Glutamatergic neuron (in vitro differentiated cells): ENCODE measurements at regions not wholly inside any gene's neighbourhood (a gene's known extent, or its start where the extent isn't known, plus 50 kb on each side); places are given as distances from the start of the nearest gene placed in this dataset.

ENCODE experiments used
- DNase-seq: peaks from one replicate; pipeline ENCODE4 v3.0.0; 2022
- H3K27ac Mint-ChIP-seq: one replicate; pipeline ENCODE4 v1.8.0; 2020; ENCODE audit warnings: mild to moderate bottlenecking, mixed read lengths, inconsistent platforms; ENCODE audit not compliant: unreplicated experiment
- H3K27me3 Mint-ChIP-seq: one replicate; pipeline ENCODE4 v1.8.0; 2020; ENCODE audit warnings: mild to moderate bottlenecking, moderate library complexity, mixed read lengths, inconsistent platforms; ENCODE audit not compliant: unreplicated experiment
- H3K36me3 Mint-ChIP-seq: one replicate; pipeline ENCODE4 v1.8.0; 2020; ENCODE audit warnings: mild to moderate bottlenecking, mixed read lengths, inconsistent platforms; ENCODE audit not compliant: unreplicated experiment
- H3K4me1 Mint-ChIP-seq: one replicate; pipeline ENCODE4 v1.8.0; 2020; ENCODE audit warnings: mild to moderate bottlenecking, low read depth, mixed read lengths, inconsistent platforms; ENCODE audit not compliant: unreplicated experiment
- H3K4me3 Mint-ChIP-seq: one replicate; pipeline ENCODE4 v1.8.0; 2020; ENCODE audit warnings: mild to moderate bottlenecking, mixed read lengths, inconsistent platforms; ENCODE audit not compliant: unreplicated experiment
- H3K9me3 Mint-ChIP-seq: one replicate; pipeline ENCODE4 v1.8.0; 2020; ENCODE audit warnings: mild to moderate bottlenecking, moderate library complexity, mixed read lengths, inconsistent platforms; ENCODE audit not compliant: unreplicated experiment
- TF ChIP-seq, protein P1 (sequence below): fragments of 200-600 bp; sonication (generic); IDR thresholded peaks from one replicate; pipeline ENCODE4 v1.5.0; 2021; ENCODE audit not compliant: partially characterized antibody, unreplicated experiment

DNA sequence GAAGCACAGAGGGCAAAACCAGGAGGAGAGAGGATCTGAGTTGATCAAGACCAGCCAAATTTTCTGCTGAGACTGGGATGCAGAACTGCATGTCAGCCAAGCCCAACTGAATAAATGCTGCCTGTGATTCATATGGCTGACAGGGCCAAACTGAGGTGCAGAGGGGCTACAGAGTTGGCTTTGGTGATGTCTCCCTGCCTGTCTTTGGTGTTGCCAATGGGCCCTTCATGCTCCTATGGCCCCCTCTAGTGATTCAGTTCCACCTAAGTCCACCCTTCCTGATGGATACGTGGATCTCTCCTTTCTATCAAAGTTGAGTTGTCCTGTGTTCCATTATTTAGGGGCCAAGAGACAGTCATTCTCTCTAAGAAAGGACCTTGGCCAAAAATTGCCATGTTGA lies 163.6 kb upstream of the TLE4 start:
- TF ChIP-seq, protein P1, sequence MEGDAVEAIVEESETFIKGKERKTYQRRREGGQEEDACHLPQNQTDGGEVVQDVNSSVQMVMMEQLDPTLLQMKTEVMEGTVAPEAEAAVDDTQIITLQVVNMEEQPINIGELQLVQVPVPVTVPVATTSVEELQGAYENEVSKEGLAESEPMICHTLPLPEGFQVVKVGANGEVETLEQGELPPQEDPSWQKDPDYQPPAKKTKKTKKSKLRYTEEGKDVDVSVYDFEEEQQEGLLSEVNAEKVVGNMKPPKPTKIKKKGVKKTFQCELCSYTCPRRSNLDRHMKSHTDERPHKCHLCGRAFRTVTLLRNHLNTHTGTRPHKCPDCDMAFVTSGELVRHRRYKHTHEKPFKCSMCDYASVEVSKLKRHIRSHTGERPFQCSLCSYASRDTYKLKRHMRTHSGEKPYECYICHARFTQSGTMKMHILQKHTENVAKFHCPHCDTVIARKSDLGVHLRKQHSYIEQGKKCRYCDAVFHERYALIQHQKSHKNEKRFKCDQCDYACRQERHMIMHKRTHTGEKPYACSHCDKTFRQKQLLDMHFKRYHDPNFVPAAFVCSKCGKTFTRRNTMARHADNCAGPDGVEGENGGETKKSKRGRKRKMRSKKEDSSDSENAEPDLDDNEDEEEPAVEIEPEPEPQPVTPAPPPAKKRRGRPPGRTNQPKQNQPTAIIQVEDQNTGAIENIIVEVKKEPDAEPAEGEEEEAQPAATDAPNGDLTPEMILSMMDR = no peak
- Mint-ChIP-seq H3K4me3 (no peak overlapping the region), H3K4me1 (no peaks in the 10 kb centered on the region), H3K36me3 (no peaks in the 10 kb centered on the region), H3K9me3 (peaks cover 2% of the 10 kb centered on the region), H3K27me3 (no peaks in the 10 kb centered on the region), H3K27ac (no peak overlapping the region)
- no peak for DNase-seq

GRCh38 chr9:79408617-79409016 lies 163.1 kb upstream of the TLE4 start:
- Mint-ChIP-seq H3K9me3 (peaks cover 2% of the 10 kb centered on the region), H3K4me1 (no peaks in the 10 kb centered on the region), H3K4me3 (no peak overlapping the region), H3K36me3 (no peaks in the 10 kb centered on the region), H3K27me3 (no peaks in the 10 kb centered on the region), H3K27ac (no peak overlapping the region)
- no peak for DNase-seq
- TF ChIP-seq, protein P1 = no peak

DNA sequence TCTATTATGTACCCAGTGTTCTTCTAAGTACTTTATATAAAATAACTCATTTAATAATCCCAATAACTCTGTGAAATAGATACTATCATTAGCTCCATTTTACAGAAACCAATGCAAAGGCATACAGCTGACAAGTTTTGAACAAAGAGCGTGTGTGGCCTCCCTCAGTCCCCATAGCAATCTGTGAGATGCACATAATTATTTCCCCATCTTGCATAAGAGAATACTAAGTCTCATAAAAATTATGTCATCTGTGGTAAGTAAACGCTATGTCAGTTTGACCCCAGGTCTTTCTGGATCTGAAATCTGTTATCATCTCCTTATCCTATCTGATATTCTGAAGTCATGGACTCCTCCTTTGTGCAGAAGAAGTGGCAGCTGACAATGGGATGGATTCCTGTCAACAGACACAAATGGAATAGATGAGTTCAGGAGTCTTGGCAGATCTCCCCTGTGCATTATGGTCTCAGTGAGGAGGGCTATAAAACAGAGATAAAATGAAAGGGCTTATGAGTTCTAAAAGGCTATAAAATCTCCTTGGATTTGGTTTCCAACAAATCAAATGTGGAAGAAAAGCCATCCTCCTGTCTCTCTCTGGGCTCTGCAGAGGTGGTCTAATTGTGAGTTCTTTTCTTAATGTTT lies 162.5 kb upstream of the TLE4 start:
- Mint-ChIP-seq H3K27me3 (no peaks in the 10 kb centered on the region), H3K36me3 (no peaks in the 10 kb centered on the region), H3K4me1 (no peaks in the 10 kb centered on the region), H3K9me3 (peaks cover 2% of the 10 kb centered on the region), H3K4me3 (no peak overlapping the region), H3K27ac (no peak overlapping the region)
- TF ChIP-seq, protein P1 = no peak
- DNase-seq = no peak

DNA sequence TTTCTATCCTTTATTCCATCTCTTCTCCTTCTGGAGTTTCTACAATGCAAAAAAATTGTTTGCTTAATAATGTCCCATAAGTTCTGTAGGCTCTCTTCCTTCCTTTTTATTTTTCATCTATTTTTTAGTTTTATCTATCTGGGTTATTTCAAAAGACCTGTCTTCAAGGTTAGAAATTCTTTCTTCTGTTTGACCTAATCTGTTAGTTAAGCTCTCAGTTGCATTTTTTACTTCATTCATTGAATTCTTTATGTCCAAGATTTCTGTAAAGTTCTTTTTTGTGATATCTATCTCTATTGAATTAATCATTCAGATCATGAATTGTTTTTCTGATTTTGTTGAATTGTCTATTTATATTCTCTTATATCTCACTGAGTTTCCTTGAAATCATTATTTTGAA lies 145.9 kb upstream of the TLE4 start:
- Mint-ChIP-seq H3K27me3 (peaks cover 2% of the 10 kb centered on the region), H3K27ac (no peak overlapping the region), H3K36me3 (peaks cover 12% of the 10 kb centered on the region)

DNA sequence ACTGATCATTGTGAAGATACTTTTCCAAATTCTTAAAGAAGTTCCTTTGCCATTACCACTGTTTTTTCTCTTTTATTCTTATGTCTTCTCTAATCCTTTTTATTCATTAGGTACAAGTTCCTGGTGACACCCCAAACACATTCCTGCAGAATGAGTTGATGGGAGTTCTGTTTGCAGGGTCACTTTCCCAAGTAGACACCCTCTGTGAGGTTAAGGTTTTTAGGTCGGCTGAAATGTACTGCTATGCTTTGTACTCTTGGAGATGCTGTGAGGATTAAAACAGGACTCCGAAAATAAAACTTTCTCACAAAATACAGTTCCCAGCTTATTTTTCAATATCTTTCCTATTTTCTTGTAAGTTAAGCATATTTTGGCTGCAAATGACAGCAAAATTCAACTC lies 143.3 kb upstream of the TLE4 start:
- H3K4me3 Mint-ChIP-seq = no peak overlapping the region
- H3K9me3 Mint-ChIP-seq = peaks cover 6% of the 10 kb centered on the region
- no peak for DNase-seq
- no peaks in the 10 kb centered on the region for H3K4me1 Mint-ChIP-seq
- no peak overlapping the region for H3K27ac Mint-ChIP-seq
- H3K27me3 Mint-ChIP-seq = no peaks in the 10 kb centered on the region
- TF ChIP-seq, protein P1 = no peak
- peaks cover 12% of the 10 kb centered on the region for H3K36me3 Mint-ChIP-seq

More for the DNA sequence above, 145.9 kb upstream of the TLE4 start:
- Mint-ChIP-seq H3K4me1 (no peaks in the 10 kb centered on the region), H3K4me3 (no peak overlapping the region), H3K9me3 (peaks cover 6% of the 10 kb centered on the region)
- TF ChIP-seq, protein P1 = no peak
- no peak for DNase-seq
